Epithelial cell of proximal tubule (primary cell): ENCODE measurements at regions not wholly inside any gene's neighbourhood (a gene's known extent, or its start where the extent isn't known, plus 50 kb on each side); places are given as distances from the start of the nearest gene placed in this dataset.

ENCODE experiments used
- DNase-seq: peaks from one replicate; pipeline ENCODE4 v3.0.0-alpha.2; 2011; ENCODE audit warnings: low read depth
- H3K4me3 ChIP-seq: 2 replicates; pipeline ENCODE4 v1.5.1; 2011; ENCODE audit warnings: low read depth, mild to moderate bottlenecking, low read length
- TF ChIP-seq, protein P1 (sequence below): conservative IDR thresholded peaks from 2 replicates; pipeline ENCODE4 v1.5.1; 2012; ENCODE audit warnings: low read depth, mild to moderate bottlenecking, low read length

DNA sequence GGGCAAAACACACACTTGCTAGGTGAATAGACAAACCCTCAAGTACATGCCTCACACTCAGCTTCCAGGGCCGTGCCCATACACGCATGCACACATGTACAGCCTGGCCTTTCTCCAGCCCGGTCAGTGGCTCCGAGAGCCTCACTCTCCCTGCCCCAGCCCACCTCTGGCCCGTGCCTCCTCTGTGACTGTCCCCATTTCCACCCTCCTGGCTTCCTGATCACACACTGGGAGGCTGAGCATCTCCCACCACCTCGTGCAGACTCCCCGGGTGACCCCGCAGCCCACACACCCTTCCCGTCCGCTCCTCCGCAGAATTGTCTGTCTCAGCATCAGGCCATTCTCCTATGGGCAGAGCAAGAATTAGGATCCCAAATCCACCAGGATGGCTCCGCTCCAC is 634.1 kb downstream of the TBC1D22A start:
- H3K4me3 ChIP-seq = no peak overlapping the region
- TF ChIP-seq, protein P1, sequence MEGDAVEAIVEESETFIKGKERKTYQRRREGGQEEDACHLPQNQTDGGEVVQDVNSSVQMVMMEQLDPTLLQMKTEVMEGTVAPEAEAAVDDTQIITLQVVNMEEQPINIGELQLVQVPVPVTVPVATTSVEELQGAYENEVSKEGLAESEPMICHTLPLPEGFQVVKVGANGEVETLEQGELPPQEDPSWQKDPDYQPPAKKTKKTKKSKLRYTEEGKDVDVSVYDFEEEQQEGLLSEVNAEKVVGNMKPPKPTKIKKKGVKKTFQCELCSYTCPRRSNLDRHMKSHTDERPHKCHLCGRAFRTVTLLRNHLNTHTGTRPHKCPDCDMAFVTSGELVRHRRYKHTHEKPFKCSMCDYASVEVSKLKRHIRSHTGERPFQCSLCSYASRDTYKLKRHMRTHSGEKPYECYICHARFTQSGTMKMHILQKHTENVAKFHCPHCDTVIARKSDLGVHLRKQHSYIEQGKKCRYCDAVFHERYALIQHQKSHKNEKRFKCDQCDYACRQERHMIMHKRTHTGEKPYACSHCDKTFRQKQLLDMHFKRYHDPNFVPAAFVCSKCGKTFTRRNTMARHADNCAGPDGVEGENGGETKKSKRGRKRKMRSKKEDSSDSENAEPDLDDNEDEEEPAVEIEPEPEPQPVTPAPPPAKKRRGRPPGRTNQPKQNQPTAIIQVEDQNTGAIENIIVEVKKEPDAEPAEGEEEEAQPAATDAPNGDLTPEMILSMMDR = no peak
- DNase-seq = no peak

DNA sequence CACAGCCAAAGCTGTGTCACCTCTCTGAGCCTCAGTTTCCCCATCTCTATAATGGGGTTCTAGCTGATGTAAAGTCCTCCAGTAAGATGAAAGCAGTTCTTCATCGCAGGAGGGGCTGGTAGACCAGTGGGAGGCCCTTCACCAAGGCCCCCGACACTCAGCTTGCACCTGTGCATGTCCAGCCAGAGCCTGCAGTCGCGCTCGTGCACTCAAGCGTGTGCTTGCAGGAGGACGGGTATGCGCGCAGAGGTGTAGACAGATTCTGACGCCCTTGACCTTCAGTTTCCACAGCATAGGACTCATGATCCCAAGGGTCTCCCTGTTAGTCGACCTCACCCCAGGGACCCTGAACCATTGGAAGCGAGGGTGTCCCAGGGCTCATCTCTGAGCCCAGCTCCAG is 633.7 kb downstream of the TBC1D22A start:
- no peak overlapping the region for H3K4me3 ChIP-seq
- no peak for DNase-seq
- TF ChIP-seq, protein P1 = no peak

- H3K4me3 ChIP-seq = no peak overlapping the region
- no peak for DNase-seq
- TF ChIP-seq, protein P1 = no peak
Measured at GRCh38 chr22:47395481-47395880, 633.0 kb downstream of the TBC1D22A start.

DNA sequence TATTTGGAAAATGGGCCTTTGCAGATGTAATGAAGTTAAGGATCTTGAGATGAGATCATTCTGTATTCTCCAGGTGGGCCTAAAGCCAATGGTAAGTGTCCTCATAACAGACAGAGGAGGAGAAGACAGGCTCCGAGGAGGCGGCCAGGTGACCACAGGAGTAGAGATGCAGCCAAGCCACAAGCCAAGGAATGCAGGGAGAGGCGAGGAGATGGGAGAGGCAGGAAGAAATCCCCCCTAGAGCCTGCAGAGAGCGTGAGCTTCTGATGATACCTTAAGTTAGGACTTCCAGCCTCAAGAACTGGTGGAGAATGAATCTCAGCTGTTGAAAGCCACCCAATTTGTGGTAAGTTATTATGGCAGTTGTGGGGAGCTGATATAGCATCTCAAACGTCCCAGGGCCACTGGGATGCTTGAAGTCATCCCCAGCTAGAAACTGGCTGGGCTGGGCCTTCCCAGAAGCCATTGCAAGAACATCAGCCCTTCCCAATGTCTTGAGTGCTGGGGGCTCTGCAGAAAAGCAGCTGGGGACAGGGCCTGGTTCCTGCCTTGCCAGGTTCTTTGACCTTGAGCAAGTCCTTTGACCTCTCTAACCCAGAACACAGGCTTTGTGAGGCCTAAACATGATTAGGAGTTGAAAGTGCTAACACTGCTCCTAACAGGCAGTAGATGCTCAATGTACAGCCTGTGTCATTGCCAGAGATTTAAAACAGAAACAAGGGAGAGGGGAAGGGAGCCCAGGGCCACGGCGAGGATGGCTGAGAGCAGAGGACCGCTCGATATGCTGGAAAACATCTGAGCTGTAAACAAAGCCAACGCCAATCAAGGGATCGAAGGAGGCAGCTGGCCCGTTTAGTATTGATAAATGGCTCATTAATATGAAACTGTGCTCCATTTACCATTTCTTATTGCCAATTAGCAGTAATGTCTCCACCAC is 632.3 kb downstream of the TBC1D22A start:
- H3K4me3 ChIP-seq = no peak overlapping the region

DNA sequence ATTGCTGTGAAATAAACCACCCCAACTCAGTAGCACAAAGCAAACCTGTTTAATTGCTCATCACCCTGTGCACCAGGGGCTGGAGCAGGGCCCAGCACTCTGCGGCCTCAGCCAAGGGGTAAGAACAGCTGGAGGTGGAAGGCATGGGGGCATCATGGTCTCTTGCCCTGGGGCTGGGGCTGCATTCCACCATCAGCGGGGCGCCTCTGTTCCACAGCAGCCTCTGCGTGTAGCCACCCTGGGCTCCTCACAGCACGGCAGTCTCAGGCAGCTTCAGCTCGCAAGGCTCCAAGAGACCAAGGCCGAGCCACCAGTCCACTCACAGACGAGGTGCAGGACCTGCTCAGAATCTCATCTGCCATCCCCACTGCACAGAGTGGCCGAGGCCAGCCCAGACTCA is 630.7 kb downstream of the TBC1D22A start:
- H3K4me3 ChIP-seq = no peak overlapping the region
- DNase-seq = no peak
- TF ChIP-seq, protein P1 = no peak

More for the DNA sequence above, 632.3 kb downstream of the TBC1D22A start:
- no peak for DNase-seq
- TF ChIP-seq, protein P1 = no peak

- TF ChIP-seq, protein P1 = no peak
- H3K4me3 ChIP-seq = no peak overlapping the region
- DNase-seq = no peak
Measured at GRCh38 chr22:47392729-47393128, 630.3 kb downstream of the TBC1D22A start.

GRCh38 chr22:47392054-47392347 is 629.6 kb downstream of the TBC1D22A start:
- no peak overlapping the region for H3K4me3 ChIP-seq
- TF ChIP-seq, protein P1 = no peak
- DNase-seq = no peak
